A673 (cell line): ENCODE measurements at regions not wholly inside any gene's neighbourhood (a gene's known extent, or its start where the extent isn't known, plus 50 kb on each side); places are given as distances from the start of the nearest gene placed in this dataset.

Source experiments
- BruUV-seq: library from RNA; stranded (reverse); fragments of 400-500 nt; replicated peaks from 2 replicates; lab custom pipeline; 2021; lab: Mats Ljungman, UMichigan
- CTCF ChIA-PET: fragments of 300-600 bp; sonication (Branson Sonifier 250); formaldehyde crosslinking; loops from one replicate; lab custom pipeline; 2022; ENCODE audit warnings: antibody characterized with exemption; lab: Charles Lee
- POLR2A ChIA-PET: fragments of 300-600 bp; sonication (Branson Sonifier 250); formaldehyde crosslinking; loops from one replicate; lab custom pipeline; 2022; ENCODE audit warnings: antibody characterized with exemption; ENCODE audit not compliant: low non-redundant PET; lab: Charles Lee
- DNase-seq: peaks from one replicate; pipeline ENCODE4 v3.0.0-alpha.2; 2015; ENCODE audit warnings: low spot score
- H3K27ac ChIP-seq: fragments of 200-600 bp; sonication (generic); 2 replicates; pipeline ENCODE4 v1.5.1; 2016; ENCODE audit warnings: mixed run types, low read depth, mild to moderate bottlenecking, mixed read lengths, antibody characterized with exemption, low read length; ENCODE audit not compliant: poor library complexity, severe bottlenecking
- H3K27me3 ChIP-seq: fragments of 200-600 bp; sonication (generic); replicated peaks from 2 replicates; pipeline ENCODE4 v1.6.1; 2017; ENCODE audit warnings: mixed run types, low read depth, mild to moderate bottlenecking, mixed read lengths, antibody characterized with exemption, low read length; ENCODE audit not compliant: insufficient read depth, poor library complexity
- H3K36me3 ChIP-seq: fragments of 200-600 bp; sonication (generic); 2 replicates; pipeline ENCODE4 v1.6.1; 2016; ENCODE audit warnings: mixed run types, mild to moderate bottlenecking, mixed read lengths, antibody characterized with exemption, low read length; ENCODE audit not compliant: insufficient read depth, poor library complexity, severe bottlenecking
- H3K4me1 ChIP-seq: fragments of 200-600 bp; sonication (generic); 2 replicates; pipeline ENCODE4 v1.6.1; 2017; ENCODE audit warnings: mixed run types, mild to moderate bottlenecking, mixed read lengths, antibody characterized with exemption, low read length; ENCODE audit not compliant: insufficient read depth, poor library complexity, severe bottlenecking
- H3K4me3 ChIP-seq: fragments of 200-600 bp; sonication (generic); 2 replicates; pipeline ENCODE4 v1.5.1; 2016; ENCODE audit warnings: low read depth, mixed run types, mild to moderate bottlenecking, mixed read lengths, low read length; ENCODE audit not compliant: poor library complexity, severe bottlenecking
- H3K9me3 ChIP-seq: fragments of 200-600 bp; sonication (generic); 2 replicates; pipeline ENCODE4 v1.6.1; 2016; ENCODE audit warnings: mixed run types, low read depth, mild to moderate bottlenecking, mixed read lengths, antibody characterized with exemption, low read length; ENCODE audit not compliant: poor library complexity, severe bottlenecking
- CTCF ChIP-seq: fragments of 300-800, 200-600 bp; sonication (generic); conservative IDR thresholded peaks from 2 replicates; pipeline ENCODE4 v1.5.1; 2017; ENCODE audit warnings: low read depth, mild to moderate bottlenecking, antibody characterized with exemption, low read length, moderate library complexity, mixed read lengths
- EZH2 ChIP-seq: fragments of 200-600 bp; sonication (generic); IDR thresholded peaks from 2 replicates; pipeline ENCODE4 v1.6.1; 2017; ENCODE audit warnings: borderline replicate concordance, low read depth, mild to moderate bottlenecking, mixed read lengths, antibody characterized with exemption, low read length; ENCODE audit not compliant: poor library complexity, severe bottlenecking
- intact Hi-C: fragments of 100-400 bp; cut with micrococcal nuclease; formaldehyde crosslinking; loops from one replicate; pipeline ENCODE4 v1.10.0; 2022; ENCODE audit not compliant: unreplicated experiment

- CTCF ChIA-PET = no interaction called here
- no TSS peak for BruUV-seq
- no peaks in the 10 kb centered on the region for H3K27me3 ChIP-seq
- POLR2A ChIA-PET = no interaction called here
- peaks cover 3% of the 10 kb centered on the region for H3K9me3 ChIP-seq
- H3K36me3 ChIP-seq = no peaks in the 10 kb centered on the region
- intact Hi-C loops = no loop called here
- H3K4me1 ChIP-seq = no peaks in the 10 kb centered on the region
- no peak for DNase-seq
- no peak overlapping the region for H3K4me3 ChIP-seq
- no peak overlapping the region for H3K27ac ChIP-seq
- TF ChIP-seq CTCF (no peak), EZH2 (no peak)
Observed at GRCh38 chr12:115388139-115388538, 704.2 kb upstream of the TBX3 start.

GRCh38 chr12:115387467-115387901 lies 703.5 kb upstream of the TBX3 start:
- Histone ChIP-seq H3K9me3 (peaks cover 3% of the 10 kb centered on the region), H3K27me3 (no peaks in the 10 kb centered on the region), H3K27ac (no peak overlapping the region), H3K4me1 (no peaks in the 10 kb centered on the region), H3K36me3 (no peaks in the 10 kb centered on the region), H3K4me3 (no peak overlapping the region)
- intact Hi-C loops = no loop called here
- TF ChIP-seq EZH2 (no peak), CTCF (no peak)
- BruUV-seq = no TSS peak
- no peak for DNase-seq
- ChIA-PET CTCF (no interaction called here), POLR2A (no interaction called here)

- intact Hi-C loops = no loop called here
- no TSS peak for BruUV-seq
- H3K27ac ChIP-seq = no peak overlapping the region
- H3K4me3 ChIP-seq = no peak overlapping the region
- no peaks in the 10 kb centered on the region for H3K27me3 ChIP-seq
- H3K9me3 ChIP-seq = peaks cover 3% of the 10 kb centered on the region
- ChIA-PET POLR2A (no interaction called here), CTCF (no interaction called here)
- no peak for TF ChIP-seq CTCF
- TF ChIP-seq EZH2 = no peak
- H3K4me1 ChIP-seq = no peaks in the 10 kb centered on the region
- no peak for DNase-seq
- no peaks in the 10 kb centered on the region for H3K36me3 ChIP-seq
Observed at GRCh38 chr12:115386946-115387345, 703.0 kb upstream of the TBX3 start.
